ENCODE measurements at regions not wholly inside any gene's neighbourhood (a gene's known extent, or its start where the extent isn't known, plus 50 kb on each side); places are given as distances from the start of the nearest gene placed in this dataset.
"Not testable (repeated sequence)": the region's sequence is repeated elsewhere in the genome, so short reads cannot be mapped to it uniquely, and the experiment has no call there.

GRCh38 chr12:37666069-37666781 is 650.3 kb upstream of the ALG10B start:
- H3K4me1 ChIP-seq (ENCODE audit: control insufficient read depth, insufficient read depth, low read length, poor library complexity, severe bottlenecking): no peaks in the 10 kb centered on the region
- no peak overlapping the region for H3K27ac ChIP-seq (ENCODE audit: low read depth, low read length, severe bottlenecking)
- H3K4me3 ChIP-seq (ENCODE audit: extremely low read depth, insufficient read depth, low read length, poor library complexity, severe bottlenecking): no peak overlapping the region
- H3K36me3 ChIP-seq (ENCODE audit: control insufficient read depth, insufficient read depth, low read length): no peaks in the 10 kb centered on the region
- WGBS, 2 experiments (ENCODE audit: insufficient coverage in 2 of 2): 71 to 80% methylated on average over 14 to 18 of the region's 18 CpGs
- peaks cover 33% of the 10 kb centered on the region for H3K9me3 ChIP-seq (ENCODE audit: control insufficient read depth, low read length)

- H3K4me3 ChIP-seq (ENCODE audit: extremely low read depth, insufficient read depth, low read length, poor library complexity, severe bottlenecking): not testable (repeated sequence)
Measured at GRCh38 chr12:37668557-37668956, 648.0 kb upstream of the ALG10B start.

GRCh38 chr12:37672655-37673260 is 643.8 kb upstream of the ALG10B start:
- no CpG with 5 or more reads among the region's 6 CpGs for WGBS, 2 experiments (ENCODE audit: insufficient coverage in 2 of 2)
- no peaks in the 10 kb centered on the region for H3K4me1 ChIP-seq (ENCODE audit: control insufficient read depth, insufficient read depth, low read length, poor library complexity, severe bottlenecking)
- peaks cover 25% of the 10 kb centered on the region for H3K9me3 ChIP-seq (ENCODE audit: control insufficient read depth, low read length)
- H3K36me3 ChIP-seq (ENCODE audit: control insufficient read depth, insufficient read depth, low read length): no peaks in the 10 kb centered on the region
- H3K27ac ChIP-seq (ENCODE audit: low read depth, low read length, severe bottlenecking): no peak overlapping the region
- no peak overlapping the region for H3K4me3 ChIP-seq (ENCODE audit: extremely low read depth, insufficient read depth, low read length, poor library complexity, severe bottlenecking)

More at GRCh38 chr12:37668557-37668956, 648.0 kb upstream of the ALG10B start:
- WGBS, 2 experiments (ENCODE audit: insufficient coverage in 2 of 2): no CpG with 5 or more reads among the region's 2 CpGs
- peaks cover 33% of the 10 kb centered on the region for H3K9me3 ChIP-seq (ENCODE audit: control insufficient read depth, low read length)
- H3K4me1 ChIP-seq (ENCODE audit: control insufficient read depth, insufficient read depth, low read length, poor library complexity, severe bottlenecking); H3K36me3 ChIP-seq (ENCODE audit: control insufficient read depth, insufficient read depth, low read length); H3K27ac ChIP-seq (ENCODE audit: low read depth, low read length, severe bottlenecking): not testable (repeated sequence)

GRCh38 chr12:37720846-37721245 is 595.7 kb upstream of the ALG10B start:
- H3K4me3 ChIP-seq (ENCODE audit: extremely low read depth, insufficient read depth, low read length, poor library complexity, severe bottlenecking): no peak overlapping the region
- peaks cover 49% of the 10 kb centered on the region for H3K9me3 ChIP-seq (ENCODE audit: control insufficient read depth, low read length)
- no peak overlapping the region for H3K27ac ChIP-seq (ENCODE audit: low read depth, low read length, severe bottlenecking)
- 50% methylated on average over 1 of the region's 5 CpGs; no CpG with 5 or more reads in 1 of the 2 experiments for WGBS, 2 experiments (ENCODE audit: insufficient coverage in 2 of 2)
- H3K36me3 ChIP-seq (ENCODE audit: control insufficient read depth, insufficient read depth, low read length): no peaks in the 10 kb centered on the region
- H3K4me1 ChIP-seq (ENCODE audit: control insufficient read depth, insufficient read depth, low read length, poor library complexity, severe bottlenecking): no peaks in the 10 kb centered on the region

GRCh38 chr12:37733856-37734255 is 582.7 kb upstream of the ALG10B start:
- Histone ChIP-seq H3K4me3 (ENCODE audit: extremely low read depth, insufficient read depth, low read length, poor library complexity, severe bottlenecking) (no peak overlapping the region), H3K9me3 (ENCODE audit: control insufficient read depth, low read length) (peaks cover 60% of the 10 kb centered on the region), H3K36me3 (ENCODE audit: control insufficient read depth, insufficient read depth, low read length) (no peaks in the 10 kb centered on the region), H3K27ac (ENCODE audit: low read depth, low read length, severe bottlenecking) (no peak overlapping the region), H3K4me1 (ENCODE audit: control insufficient read depth, insufficient read depth, low read length, poor library complexity, severe bottlenecking) (no peaks in the 10 kb centered on the region)
- WGBS, 2 experiments (ENCODE audit: insufficient coverage in 2 of 2): 0 to 25% methylated on average over 1 to 2 of the region's 2 CpGs
